ENCODE measurements at regions not wholly inside any gene's neighbourhood (a gene's known extent, or its start where the extent isn't known, plus 50 kb on each side); places are given as distances from the start of the nearest gene placed in this dataset.
"Not testable (repeated sequence)": the region's sequence is repeated elsewhere in the genome, so short reads cannot be mapped to it uniquely, and the experiment has no call there.

- DNase-seq = not testable (repeated sequence)
Observed at GRCh38 chr2:83089051-83089450, 1370.0 kb downstream of the SUCLG1 start.

GRCh38 chr2:83085869-83086268, 1373.2 kb downstream of the SUCLG1 start:
- no peak for DNase-seq

GRCh38 chr2:83081826-83082690, 1377.0 kb downstream of the SUCLG1 start:
- DNase-seq = peak; percentile 0

- DNase-seq = no peak
Observed at GRCh38 chr2:83079007-83079406, 1380.1 kb downstream of the SUCLG1 start.

- no peak for DNase-seq
Observed at GRCh38 chr2:83072767-83073166, 1386.3 kb downstream of the SUCLG1 start.

- no peak for DNase-seq
Observed at GRCh38 chr2:83071914-83072313, 1387.2 kb downstream of the SUCLG1 start.

GRCh38 chr2:83071352-83071751, 1387.7 kb downstream of the SUCLG1 start:
- no peak for DNase-seq

- no peak for DNase-seq
Observed at GRCh38 chr2:83069724-83070123, 1389.4 kb downstream of the SUCLG1 start.

- no peak for DNase-seq
Observed at GRCh38 chr2:83068714-83069113, 1390.4 kb downstream of the SUCLG1 start.

- DNase-seq = no peak
Observed at GRCh38 chr2:83067947-83068346, 1391.1 kb downstream of the SUCLG1 start.

GRCh38 chr2:83063933-83064332, 1395.1 kb downstream of the SUCLG1 start:
- no peak for DNase-seq

GRCh38 chr2:83063511-83063910, 1395.6 kb downstream of the SUCLG1 start:
- no peak for DNase-seq

- no peak for DNase-seq
Observed at GRCh38 chr2:83058683-83059082, 1400.4 kb downstream of the SUCLG1 start.

- DNase-seq = no peak
Observed at GRCh38 chr2:83055376-83056010, 1403.6 kb downstream of the SUCLG1 start.

- DNase-seq = no peak
Observed at GRCh38 chr2:83054751-83055150, 1404.3 kb downstream of the SUCLG1 start.

- DNase-seq = no peak
Observed at GRCh38 chr2:83051538-83052170, 1407.4 kb downstream of the SUCLG1 start.

- DNase-seq = no peak
Observed at GRCh38 chr2:83042053-83042452, 1417.0 kb downstream of the SUCLG1 start.

- no peak for DNase-seq
Observed at GRCh38 chr2:83022631-83023210, 1436.4 kb downstream of the SUCLG1 start.

- DNase-seq = no peak
Observed at GRCh38 chr2:83017366-83018090, 1441.6 kb downstream of the SUCLG1 start.

GRCh38 chr2:83016343-83017110, 1442.6 kb downstream of the SUCLG1 start:
- no peak for DNase-seq

GRCh38 chr2:83015900-83016299, 1443.2 kb downstream of the SUCLG1 start:
- DNase-seq = no peak
